Vagina (tissue), 2 donors: ENCODE measurements at regions not wholly inside any gene's neighbourhood (a gene's known extent, or its start where the extent isn't known, plus 50 kb on each side); places are given as distances from the start of the nearest gene placed in this dataset.
"Not testable (repeated sequence)": the region's sequence is repeated elsewhere in the genome, so short reads cannot be mapped to it uniquely, and the experiment has no call there.

Source experiments
- DNase-seq, 2 donors: peaks; one replicate each; pipeline ENCODE4 v3.0.0-alpha.2; 2017; ENCODE audit errors: extremely low spot score in 2 of 2
- H3K27ac ChIP-seq: fragments of 200-600 bp; sonication (generic); one replicate; pipeline ENCODE4 v1.5.1; 2019
- H3K27me3 ChIP-seq: fragments of 200-600 bp; sonication (generic); one replicate; pipeline ENCODE4 v1.5.1; 2019
- H3K36me3 ChIP-seq, 2 donors: fragments of 200-600 bp; sonication (generic); one replicate each; pipeline ENCODE4 v1.5.1; 2017 to 2019
- H3K4me1 ChIP-seq: fragments of 200-600 bp; sonication (generic); one replicate; pipeline ENCODE4 v1.5.1; 2019
- H3K4me3 ChIP-seq, 2 donors: fragments of 200-600 bp; sonication (generic); 1 replicate in 1 of 2; 2 replicates in 1 of 2; pipeline ENCODE4 v1.5.1; 2016 to 2019
- H3K9me3 ChIP-seq: fragments of 200-600 bp; sonication (generic); one replicate; pipeline ENCODE4 v1.5.1; 2019
- POLR2A ChIP-seq, 2 donors: fragments of 450-650 bp; IDR thresholded peaks; one replicate each; pipeline ENCODE4 v1.6.1; 2017; ENCODE audit warnings: antibody characterized with exemption in 2 of 2, mild to moderate bottlenecking in 2 of 2, moderate library complexity in 2 of 2
- POLR2AphosphoS5 ChIP-seq, 2 donors: sonication (generic); formaldehyde crosslinking; IDR thresholded peaks; one replicate each; pipeline ENCODE4 v1.9.0; 2017; ENCODE audit warnings: antibody characterized with exemption in 2 of 2, mild to moderate bottlenecking in 2 of 2, low read depth in 1 of 2; ENCODE audit not compliant: insufficient read depth in 1 of 2
- intact Hi-C: fragments of 100-400 bp; cut with DNase I; formaldehyde crosslinking; loops from one replicate; pipeline ENCODE4 v1.15.1; 2023
- TF ChIP-seq, protein P1 (sequence below), 3 experiments: fragments of 450-650 bp in 2 of 3; fragments of 200-600 bp in 1 of 3; sonication (generic) in 1 of 3; IDR thresholded peaks; one replicate each; pipeline ENCODE4 v1.5.1; 2017 to 2019; ENCODE audit warnings: antibody characterized with exemption in 3 of 3, mild to moderate bottlenecking in 2 of 3, moderate library complexity in 2 of 3

DNA sequence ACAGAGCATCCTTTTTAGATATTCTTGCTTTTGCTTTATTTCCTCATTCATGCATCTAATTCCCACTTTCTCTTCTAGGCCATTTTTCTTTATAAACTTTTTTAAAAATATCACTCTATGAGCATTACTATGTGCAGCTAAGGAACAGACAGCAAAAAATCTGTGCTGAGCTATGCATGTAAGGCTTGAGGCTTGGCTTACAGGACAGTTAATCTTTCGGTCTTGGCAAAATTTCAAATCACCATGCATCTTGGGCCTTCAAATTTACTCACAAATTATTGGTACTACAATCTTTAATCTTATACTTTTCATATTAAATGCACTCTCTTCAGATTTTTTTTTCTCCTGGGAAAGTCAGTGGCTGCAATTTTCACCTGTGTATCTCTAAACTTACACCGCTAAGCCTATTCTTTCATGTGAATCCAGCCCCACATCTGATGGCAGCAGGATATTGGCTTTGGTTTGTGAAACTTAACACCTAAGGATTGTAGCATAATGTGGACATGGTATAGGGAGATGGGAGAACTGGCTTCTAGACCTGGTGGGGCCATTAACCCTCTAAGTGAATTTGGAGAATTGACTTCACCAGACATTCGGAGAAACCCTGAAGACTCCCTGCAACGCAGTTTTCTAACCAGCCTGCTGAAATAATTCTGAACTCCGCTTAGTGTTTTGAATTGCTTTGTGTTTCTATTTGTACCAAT, 278.3 kb downstream of the SPRY1 start:
- Histone ChIP-seq H3K4me3 (no peak overlapping the region), H3K4me1 (peaks cover 8% of the 10 kb centered on the region), H3K9me3 (no peaks in the 10 kb centered on the region), H3K27me3 (no peaks in the 10 kb centered on the region), H3K36me3 (no peaks in the 10 kb centered on the region), H3K27ac (no peak overlapping the region)
- TF ChIP-seq POLR2AphosphoS5 (IDR thresholded peaks at IDR 0.05; ENCODE audit: insufficient read depth in 1 of 2, low read depth in 1 of 2), result no peak
- TF ChIP-seq, protein P1, sequence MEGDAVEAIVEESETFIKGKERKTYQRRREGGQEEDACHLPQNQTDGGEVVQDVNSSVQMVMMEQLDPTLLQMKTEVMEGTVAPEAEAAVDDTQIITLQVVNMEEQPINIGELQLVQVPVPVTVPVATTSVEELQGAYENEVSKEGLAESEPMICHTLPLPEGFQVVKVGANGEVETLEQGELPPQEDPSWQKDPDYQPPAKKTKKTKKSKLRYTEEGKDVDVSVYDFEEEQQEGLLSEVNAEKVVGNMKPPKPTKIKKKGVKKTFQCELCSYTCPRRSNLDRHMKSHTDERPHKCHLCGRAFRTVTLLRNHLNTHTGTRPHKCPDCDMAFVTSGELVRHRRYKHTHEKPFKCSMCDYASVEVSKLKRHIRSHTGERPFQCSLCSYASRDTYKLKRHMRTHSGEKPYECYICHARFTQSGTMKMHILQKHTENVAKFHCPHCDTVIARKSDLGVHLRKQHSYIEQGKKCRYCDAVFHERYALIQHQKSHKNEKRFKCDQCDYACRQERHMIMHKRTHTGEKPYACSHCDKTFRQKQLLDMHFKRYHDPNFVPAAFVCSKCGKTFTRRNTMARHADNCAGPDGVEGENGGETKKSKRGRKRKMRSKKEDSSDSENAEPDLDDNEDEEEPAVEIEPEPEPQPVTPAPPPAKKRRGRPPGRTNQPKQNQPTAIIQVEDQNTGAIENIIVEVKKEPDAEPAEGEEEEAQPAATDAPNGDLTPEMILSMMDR (IDR thresholded peaks at IDR 0.05), result no peak
- TF ChIP-seq POLR2A (IDR thresholded peaks at IDR 0.05), result no peak
- no peak for DNase-seq
- intact Hi-C loops, result no loop called here

DNA sequence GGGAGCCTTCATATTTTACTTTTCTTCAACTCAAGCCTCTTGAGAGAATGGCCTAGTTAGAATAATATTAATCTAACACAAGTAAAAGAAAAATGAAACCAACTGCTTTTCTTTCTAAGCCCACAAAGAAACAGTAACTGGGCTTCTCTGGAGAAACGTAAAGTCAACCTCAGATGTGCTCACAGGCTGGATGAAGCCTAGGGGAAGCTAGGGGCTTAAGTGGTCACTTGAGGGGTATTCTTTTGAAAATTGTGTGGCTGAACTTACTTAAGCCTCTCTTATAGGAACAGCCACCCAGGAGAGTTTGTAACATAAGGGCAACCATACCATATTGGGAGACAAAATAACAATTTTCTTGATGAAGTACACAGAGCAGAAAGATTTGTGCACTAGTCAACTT, 279.0 kb downstream of the SPRY1 start:
- DNase-seq, result no peak
- TF ChIP-seq POLR2AphosphoS5 (IDR thresholded peaks at IDR 0.05; ENCODE audit: insufficient read depth in 1 of 2, low read depth in 1 of 2) (no peak), POLR2A (IDR thresholded peaks at IDR 0.05) (no peak)
- TF ChIP-seq, protein P1 (IDR thresholded peaks at IDR 0.05), result no peak
- Histone ChIP-seq H3K27me3 (no peaks in the 10 kb centered on the region), H3K27ac (no peak overlapping the region), H3K4me1 (peaks cover 8% of the 10 kb centered on the region), H3K9me3 (no peaks in the 10 kb centered on the region), H3K4me3 (no peak overlapping the region), H3K36me3 (no peaks in the 10 kb centered on the region)
- intact Hi-C loops, result no loop called here

- no peak for DNase-seq
- TF ChIP-seq POLR2A (IDR thresholded peaks at IDR 0.05) (no peak), POLR2AphosphoS5 (IDR thresholded peaks at IDR 0.05; ENCODE audit: insufficient read depth in 1 of 2, low read depth in 1 of 2) (no peak)
- TF ChIP-seq, protein P1 (IDR thresholded peaks at IDR 0.05), result no peak
- peaks cover 8% of the 10 kb centered on the region for H3K4me1 ChIP-seq
- H3K4me3 ChIP-seq, result no peak overlapping the region
- H3K27me3 ChIP-seq, result no peaks in the 10 kb centered on the region
- H3K9me3 ChIP-seq, result no peaks in the 10 kb centered on the region
- no peak overlapping the region for H3K27ac ChIP-seq
- no peaks in the 10 kb centered on the region for H3K36me3 ChIP-seq
- intact Hi-C loops, result no loop called here
These were observed 279.7 kb downstream of the SPRY1 start for GRCh38 chr4:123676071-123676889.

DNA sequence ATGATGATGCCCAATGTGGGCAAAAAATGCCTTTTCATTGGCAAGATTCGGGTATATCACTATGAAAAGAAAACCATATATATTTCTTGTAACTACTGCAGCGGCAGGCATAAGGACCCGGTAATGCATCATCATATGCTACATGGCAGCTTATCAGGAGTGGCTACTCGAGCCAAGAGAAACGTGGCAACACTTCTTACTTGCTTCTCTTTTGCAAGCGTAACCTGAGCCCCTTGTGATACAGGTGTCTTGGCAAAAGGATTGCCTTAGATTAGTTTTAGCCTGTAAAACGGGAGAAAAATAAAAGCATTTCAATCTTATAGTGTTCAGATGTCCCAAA, 280.3 kb downstream of the SPRY1 start:
- intact Hi-C loops, result no loop called here
- Histone ChIP-seq H3K4me1 (peaks cover 8% of the 10 kb centered on the region), H3K9me3 (no peaks in the 10 kb centered on the region), H3K4me3 (no peak overlapping the region), H3K27ac (no peak overlapping the region), H3K27me3 (no peaks in the 10 kb centered on the region), H3K36me3 (no peaks in the 10 kb centered on the region)
- TF ChIP-seq, protein P1 (IDR thresholded peaks at IDR 0.05), result no peak
- TF ChIP-seq POLR2A (IDR thresholded peaks at IDR 0.05), result no peak
- no peak for TF ChIP-seq POLR2AphosphoS5 (IDR thresholded peaks at IDR 0.05; ENCODE audit: insufficient read depth in 1 of 2, low read depth in 1 of 2)
- DNase-seq, result no peak

DNA sequence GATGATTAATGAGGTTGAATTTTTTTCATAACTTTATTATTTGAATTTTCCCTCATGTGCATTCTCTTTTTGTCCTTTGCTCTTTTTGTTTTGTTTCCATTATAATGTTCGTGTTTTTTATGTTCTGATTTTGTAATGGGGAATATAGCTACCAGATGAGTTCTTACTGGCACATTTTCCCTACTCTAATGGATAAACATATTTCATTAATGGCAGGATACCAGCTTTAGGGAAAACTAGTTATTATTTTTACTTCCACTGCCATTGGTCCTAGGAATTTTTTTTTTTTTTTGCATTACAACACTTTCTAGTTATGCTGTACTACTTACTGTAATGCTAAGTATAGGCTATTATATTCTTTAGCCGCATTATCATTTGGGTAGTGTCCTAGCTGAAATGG, 286.3 kb downstream of the SPRY1 start:
- intact Hi-C loops, result no loop called here

DNA sequence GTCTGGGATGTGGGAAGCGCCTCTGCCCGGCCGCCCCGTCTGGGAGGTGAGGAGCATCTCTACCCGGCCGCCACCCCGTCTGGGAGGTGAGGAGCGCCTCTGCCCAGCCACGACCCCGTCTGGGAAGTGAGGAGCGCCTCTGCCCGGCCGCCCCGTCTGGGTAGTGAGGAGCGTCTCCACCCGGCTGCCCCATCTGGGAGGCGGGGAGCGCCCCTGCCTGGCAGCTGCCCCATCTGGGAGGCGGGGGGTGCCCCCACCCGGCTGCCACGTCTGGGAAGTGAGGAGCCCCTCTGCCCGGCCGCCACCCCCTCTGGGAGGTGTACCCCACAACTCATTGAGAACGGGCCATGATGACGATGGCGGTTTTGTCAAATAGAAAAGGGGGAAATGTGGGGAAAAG, 288.3 kb downstream of the SPRY1 start:
- DNase-seq, H3K27ac ChIP-seq, H3K36me3 ChIP-seq, intact Hi-C loops, H3K4me1 ChIP-seq, H3K4me3 ChIP-seq, H3K27me3 ChIP-seq, H3K9me3 ChIP-seq: not testable (repeated sequence)

More for the DNA sequence above, 286.3 kb downstream of the SPRY1 start:
- Histone ChIP-seq H3K9me3 (no peaks in the 10 kb centered on the region), H3K27me3 (no peaks in the 10 kb centered on the region), H3K36me3 (no peaks in the 10 kb centered on the region), H3K4me3 (no peak overlapping the region), H3K4me1 (no peaks in the 10 kb centered on the region), H3K27ac (no peak overlapping the region)
- no peak for DNase-seq
- TF ChIP-seq POLR2AphosphoS5 (IDR thresholded peaks at IDR 0.05; ENCODE audit: insufficient read depth in 1 of 2, low read depth in 1 of 2) (no peak), POLR2A (IDR thresholded peaks at IDR 0.05) (no peak)
- TF ChIP-seq, protein P1 (IDR thresholded peaks at IDR 0.05), result no peak

GRCh38 chr4:123695531-123695930, 298.9 kb downstream of the SPRY1 start:
- H3K27ac ChIP-seq, intact Hi-C loops, H3K9me3 ChIP-seq, H3K4me3 ChIP-seq, H3K36me3 ChIP-seq, DNase-seq, H3K27me3 ChIP-seq: not testable (repeated sequence)
- peaks cover 12% of the 10 kb centered on the region for H3K4me1 ChIP-seq
